HepG2 (cell line): ENCODE measurements at regions not wholly inside any gene's neighbourhood (a gene's known extent, or its start where the extent isn't known, plus 50 kb on each side); places are given as distances from the start of the nearest gene placed in this dataset.

Source experiments
- ZFP91 ChIP-seq: sonication (generic); formaldehyde crosslinking; IDR thresholded peaks from 2 replicates; pipeline ENCODE4 v1.9.0; 2022; ENCODE audit warnings: missing genetic modification reagents, mild to moderate bottlenecking, borderline replicate concordance
- ZNF883 ChIP-seq: sonication (generic); formaldehyde crosslinking; IDR thresholded peaks from 2 replicates; pipeline ENCODE4 v1.5.1; 2020; ENCODE audit warnings: mild to moderate bottlenecking, missing genetic modification reagents; ENCODE audit errors: not compliant biosample characterization

- TF ChIP-seq ZFP91 (no peak), ZNF883 (no peak)
Observed at GRCh38 chr15:93587059-93587521, 498.1 kb upstream of the RGMA start.
